Liver (tissue), 8 donors: ENCODE measurements at regions not wholly inside any gene's neighbourhood (a gene's known extent, or its start where the extent isn't known, plus 50 kb on each side); places are given as distances from the start of the nearest gene placed in this dataset.

Experiments used
- DNase-seq: peaks from one replicate; pipeline ENCODE4 v3.0.0-alpha.2; 2017; ENCODE audit warnings: low spot score
- H3K27ac ChIP-seq, 2 donors: one replicate each; pipeline ENCODE4 v1.7.0; 2013; ENCODE audit warnings: inconsistent platforms in 2 of 2, low read length in 2 of 2, control low read depth in 1 of 2, low read depth in 1 of 2, mild to moderate bottlenecking in 1 of 2
- H3K27me3 ChIP-seq, 4 donors: one replicate each; pipeline versions ENCODE4 v1.6.1 to v1.7.0; 2013; ENCODE audit warnings: low read length in 3 of 4, inconsistent platforms in 1 of 4, mild to moderate bottlenecking in 1 of 4, moderate library complexity in 1 of 4; ENCODE audit not compliant: control insufficient read depth in 4 of 4, insufficient read depth in 4 of 4
- H3K36me3 ChIP-seq, 4 donors: one replicate each; pipeline versions ENCODE4 v1.6.1 to v1.7.0; 2013; ENCODE audit warnings: low read length in 3 of 4, mild to moderate bottlenecking in 3 of 4, low read depth in 1 of 4, moderate library complexity in 1 of 4; ENCODE audit not compliant: control insufficient read depth in 4 of 4, insufficient read depth in 3 of 4
- H3K4me1 ChIP-seq, 4 donors: one replicate each; pipeline versions ENCODE4 v1.6.1 to v1.7.0; 2013; ENCODE audit warnings: low read length in 3 of 4, mild to moderate bottlenecking in 3 of 4, moderate library complexity in 1 of 4; ENCODE audit not compliant: control insufficient read depth in 4 of 4, insufficient read depth in 4 of 4
- H3K4me3 ChIP-seq, 3 donors: one replicate each; pipeline versions ENCODE4 v1.6.1 to v1.7.0; 2013; ENCODE audit warnings: low read length in 3 of 3, control low read depth in 1 of 3, low read depth in 1 of 3, mild to moderate bottlenecking in 1 of 3
- H3K9ac ChIP-seq, 2 donors: one replicate each; pipeline ENCODE4 v1.7.0; 2013; ENCODE audit warnings: low read length in 2 of 2, mild to moderate bottlenecking in 2 of 2, moderate library complexity in 2 of 2, control low read depth in 1 of 2, low read depth in 1 of 2
- H3K9me3 ChIP-seq, 4 donors: one replicate each; pipeline versions ENCODE4 v1.6.1 to v1.7.0; 2013; ENCODE audit warnings: low read length in 3 of 4; ENCODE audit not compliant: control insufficient read depth in 4 of 4
- ATF3 ChIP-seq: IDR thresholded peaks from 2 replicates; pipeline ENCODE4 v1.6.1; 2016; ENCODE audit warnings: antibody characterized with exemption
- CTCF ChIP-seq: fragments of 150-350 bp; IDR thresholded peaks from 2 replicates; pipeline ENCODE4 v1.5.1; 2017; ENCODE audit warnings: improper control_type of control experiment, low read depth, low read length; ENCODE audit not compliant: missing input control
- EGR1 ChIP-seq, 2 donors: IDR thresholded peaks; 2 replicates each; pipeline ENCODE4 v1.6.1; 2016 to 2018; ENCODE audit warnings: antibody characterized with exemption in 2 of 2, low read depth in 2 of 2
- FOXA1 ChIP-seq: IDR thresholded peaks from 2 replicates; pipeline ENCODE4 v1.6.1; 2016; ENCODE audit warnings: antibody characterized with exemption
- FOXA2 ChIP-seq: IDR thresholded peaks from 2 replicates; pipeline ENCODE4 v1.6.1; 2016; ENCODE audit warnings: antibody characterized with exemption
- GABPA ChIP-seq, 2 donors: IDR thresholded peaks in 1 of 2; conservative IDR thresholded peaks in 1 of 2; 2 replicates each; pipeline ENCODE4 v1.6.1; 2016; ENCODE audit warnings: antibody characterized with exemption in 2 of 2, mild to moderate bottlenecking in 1 of 2, moderate library complexity in 1 of 2
- HNF4A ChIP-seq, 2 donors: conservative IDR thresholded peaks; 2 replicates each; pipeline ENCODE4 v1.6.1; 2016; ENCODE audit warnings: antibody characterized with exemption in 2 of 2, mild to moderate bottlenecking in 2 of 2
- HNF4G ChIP-seq: IDR thresholded peaks from 2 replicates; pipeline ENCODE4 v1.6.1; 2016; ENCODE audit warnings: antibody characterized with exemption
- JUND ChIP-seq, 2 donors: IDR thresholded peaks; 2 replicates each; pipeline ENCODE4 v1.6.1; 2016; ENCODE audit warnings: antibody characterized with exemption in 2 of 2
- NR2F2 ChIP-seq: IDR thresholded peaks from 2 replicates; pipeline ENCODE4 v1.6.1; 2016; ENCODE audit warnings: antibody characterized with exemption
- RAD21 ChIP-seq, 2 donors: IDR thresholded peaks; 2 replicates each; pipeline ENCODE4 v1.6.1; 2016; ENCODE audit warnings: antibody characterized with exemption in 2 of 2, mild to moderate bottlenecking in 2 of 2
- REST ChIP-seq: IDR thresholded peaks from 2 replicates; pipeline ENCODE4 v1.6.1; 2016; ENCODE audit warnings: antibody characterized with exemption, mild to moderate bottlenecking
- RXRA ChIP-seq, 2 donors: IDR thresholded peaks; 2 replicates each; pipeline ENCODE4 v1.6.1; 2017 to 2018; ENCODE audit warnings: antibody characterized with exemption in 2 of 2, mild to moderate bottlenecking in 1 of 2
- SP1 ChIP-seq: IDR thresholded peaks from 2 replicates; pipeline ENCODE4 v1.6.1; 2018; ENCODE audit warnings: antibody characterized with exemption, mild to moderate bottlenecking
- TAF1 ChIP-seq: conservative IDR thresholded peaks from 2 replicates; pipeline ENCODE4 v1.6.1; 2016; ENCODE audit warnings: antibody characterized with exemption, mild to moderate bottlenecking
- YY1 ChIP-seq: IDR thresholded peaks from 2 replicates; pipeline ENCODE4 v1.6.1; 2016; ENCODE audit warnings: antibody characterized with exemption, mild to moderate bottlenecking
- ZBTB33 ChIP-seq: IDR thresholded peaks from 2 replicates; pipeline ENCODE4 v1.6.1; 2016; ENCODE audit warnings: antibody characterized with exemption
- WGBS: extraction: QIAGEN DNeasy Blood & Tissue Kit; methylation state at CpG from one replicate; pipeline ENCODE4 v1.1.7; 2013; 5-methylcytosine and 5-hydroxymethylcytosine counted together
- TF ChIP-seq, protein P1 (sequence below): IDR thresholded peaks from 2 replicates; pipeline ENCODE4 v1.6.1; 2016; ENCODE audit warnings: antibody characterized with exemption
- donor health status: healthy.
- donor health status: healthy.
- donor health status: healthy.
- donor health status: healthy.
- donor health status: healthy.

- Histone ChIP-seq H3K9ac (no peak overlapping the region), H3K4me1 (no peaks in the 10 kb centered on the region), H3K36me3 (no peaks in the 10 kb centered on the region), H3K27ac (no peak overlapping the region), H3K4me3 (no peak overlapping the region), H3K9me3 (peaks cover 0 to 3% (median 0%) of the 10 kb centered on the region in 4 donors), H3K27me3 (no peaks in the 10 kb centered on the region)
- DNase-seq = no peak
- TF ChIP-seq YY1 = no peak
- TF ChIP-seq EGR1 (IDR thresholded peaks at IDR 0.05; ENCODE audit: low read depth in 2 of 2) = no peak
- no peak for TF ChIP-seq REST
- no peak for TF ChIP-seq RXRA (IDR thresholded peaks at IDR 0.05)
- no peak for TF ChIP-seq HNF4A (conservative IDR thresholded peaks at IDR 0.05)
These were observed 88.6 kb upstream of the CDYL start for GRCh38 chr6:4687656-4687988.

DNA sequence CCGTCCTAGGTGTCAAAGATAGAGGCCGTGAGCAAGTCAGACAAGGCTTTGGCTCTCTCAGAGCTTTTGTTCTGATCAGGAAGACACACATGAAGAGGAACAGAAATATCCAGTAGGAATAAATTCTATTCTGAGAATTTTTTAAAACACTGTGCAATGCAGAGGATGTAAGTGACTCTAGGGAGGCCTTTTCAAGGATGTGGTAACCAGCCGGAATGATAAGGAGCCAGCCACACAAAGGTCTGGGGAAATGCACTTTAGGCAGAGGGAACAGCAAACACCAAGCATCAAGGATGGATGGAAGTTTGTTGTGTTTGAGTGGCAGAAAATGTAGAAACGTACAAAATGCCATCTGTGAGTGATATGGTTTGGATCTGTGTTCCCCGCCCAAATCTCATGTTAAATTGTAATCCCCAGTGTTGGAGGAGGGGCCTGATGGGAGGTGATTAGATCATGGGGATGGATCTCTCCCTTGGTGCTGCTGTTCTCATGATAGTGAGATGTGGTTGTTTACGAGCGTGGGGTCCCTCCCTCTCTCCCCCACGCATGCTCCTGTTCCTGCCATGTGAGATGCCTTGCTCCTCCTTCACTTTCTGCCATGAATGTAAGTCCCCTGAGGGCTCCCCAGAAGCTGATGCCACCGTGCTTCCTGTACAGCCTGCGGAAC is 93.6 kb upstream of the CDYL start:
- 71% methylated on average over 10 of the region's 10 CpGs for WGBS
- Histone ChIP-seq H3K27ac (no peak overlapping the region), H3K9ac (no peak overlapping the region), H3K9me3 (no peaks in the 10 kb centered on the region), H3K4me1 (no peaks in the 10 kb centered on the region), H3K27me3 (no peaks in the 10 kb centered on the region), H3K36me3 (no peaks in the 10 kb centered on the region), H3K4me3 (no peak overlapping the region)
- TF ChIP-seq NR2F2 (no peak), FOXA1 (no peak), RAD21 (IDR thresholded peaks at IDR 0.05) (no peak), TAF1 (no peak), CTCF (no peak), JUND (IDR thresholded peaks at IDR 0.05) (no peak), HNF4G (no peak), FOXA2 (no peak), RXRA (IDR thresholded peaks at IDR 0.05) (no peak), HNF4A (conservative IDR thresholded peaks at IDR 0.05) (no peak), EGR1 (IDR thresholded peaks at IDR 0.05; ENCODE audit: low read depth in 2 of 2) (no peak), SP1 (no peak), ZBTB33 (no peak), ATF3 (no peak), GABPA (IDR thresholded peaks at IDR 0.05 in 1 of 2, conservative IDR thresholded peaks at IDR 0.05 in 1 of 2) (no peak), REST (no peak), YY1 (no peak)
- TF ChIP-seq, protein P1, sequence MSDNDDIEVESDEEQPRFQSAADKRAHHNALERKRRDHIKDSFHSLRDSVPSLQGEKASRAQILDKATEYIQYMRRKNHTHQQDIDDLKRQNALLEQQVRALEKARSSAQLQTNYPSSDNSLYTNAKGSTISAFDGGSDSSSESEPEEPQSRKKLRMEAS = no peak
- no peak for DNase-seq
